GM21786 (cell line): ENCODE measurements at regions not wholly inside any gene's neighbourhood (a gene's known extent, or its start where the extent isn't known, plus 50 kb on each side); places are given as distances from the start of the nearest gene placed in this dataset.
"Not testable (repeated sequence)": the region's sequence is repeated elsewhere in the genome, so short reads cannot be mapped to it uniquely, and the experiment has no call there.

Experiments
- ATAC-seq: cut with Tn5 transposase; IDR thresholded peaks from one replicate; pipeline ENCODE4 v1.9.1; 2021; ENCODE audit not compliant: unreplicated experiment

DNA sequence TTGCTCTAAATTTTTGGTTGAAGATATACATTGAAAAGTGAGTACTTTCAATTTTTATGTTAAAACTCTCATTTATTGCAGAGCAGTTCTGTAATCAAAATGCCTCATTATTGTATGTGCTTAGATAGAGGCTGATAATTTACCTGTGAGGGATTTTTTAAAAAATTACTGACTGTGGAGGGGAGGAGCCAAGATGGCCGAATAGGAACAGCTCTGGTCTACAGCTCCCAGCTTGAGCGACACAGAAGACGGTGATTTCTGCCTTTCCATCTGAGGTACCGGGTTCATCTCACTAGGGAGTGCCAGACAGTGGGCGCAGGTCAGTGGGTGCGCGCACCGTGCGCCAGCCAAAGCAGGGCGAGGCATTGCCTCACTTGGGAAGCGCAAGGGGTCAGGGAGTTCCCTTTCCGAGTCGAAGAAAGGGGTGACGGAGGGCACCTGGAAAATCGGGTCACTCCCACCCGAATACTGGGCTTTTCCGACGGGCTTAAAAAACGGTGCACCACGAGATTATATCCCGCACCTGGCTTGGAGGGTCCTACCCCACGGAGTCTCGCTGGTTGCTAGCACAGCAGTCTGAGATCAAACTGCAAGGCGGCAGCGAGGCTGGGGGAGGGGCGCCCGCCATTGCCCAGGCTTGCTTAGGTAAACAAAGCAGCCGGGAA, 89.4 kb downstream of the DDX11 start:
- ATAC-seq = not testable (repeated sequence)

DNA sequence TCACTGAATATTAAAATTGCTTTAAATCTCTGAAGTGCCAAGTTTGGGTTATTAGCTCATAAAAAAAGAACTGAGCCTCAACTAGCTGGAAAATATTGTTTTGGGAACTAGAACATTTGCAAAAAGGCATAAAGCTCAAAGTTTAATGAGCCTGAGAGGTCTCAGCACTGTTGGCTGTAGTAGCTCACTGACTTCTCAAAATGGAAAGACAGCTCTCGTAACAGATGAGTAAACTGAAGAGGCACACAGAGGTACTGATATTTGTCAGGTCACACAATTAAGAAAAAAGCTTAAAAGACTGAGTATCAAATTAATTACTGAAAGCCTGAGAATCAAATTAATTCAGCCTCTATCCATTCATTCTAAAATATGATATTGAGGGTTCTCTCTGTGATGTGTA, 100.6 kb downstream of the DDX11 start:
- not testable (repeated sequence) for ATAC-seq

DNA sequence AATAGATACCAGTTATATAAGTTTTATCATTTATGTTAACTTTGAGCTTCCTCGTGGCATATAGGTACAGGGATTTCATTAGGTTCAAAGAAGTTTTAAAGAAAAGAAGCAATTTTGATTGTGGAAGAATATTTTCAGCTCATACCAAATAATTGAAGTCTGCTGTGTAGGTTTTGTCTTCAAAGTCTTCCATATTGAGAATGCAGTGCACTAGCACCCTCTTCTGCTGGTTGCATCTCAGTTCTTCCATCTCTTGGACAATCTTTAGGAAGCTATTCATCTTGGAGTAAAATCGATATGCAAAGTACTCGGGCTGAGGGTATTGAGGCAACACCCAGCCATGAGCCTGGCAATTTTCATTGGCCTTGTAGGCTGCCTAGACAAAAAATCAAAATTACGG, 103.9 kb downstream of the DDX11 start:
- not testable (repeated sequence) for ATAC-seq

DNA sequence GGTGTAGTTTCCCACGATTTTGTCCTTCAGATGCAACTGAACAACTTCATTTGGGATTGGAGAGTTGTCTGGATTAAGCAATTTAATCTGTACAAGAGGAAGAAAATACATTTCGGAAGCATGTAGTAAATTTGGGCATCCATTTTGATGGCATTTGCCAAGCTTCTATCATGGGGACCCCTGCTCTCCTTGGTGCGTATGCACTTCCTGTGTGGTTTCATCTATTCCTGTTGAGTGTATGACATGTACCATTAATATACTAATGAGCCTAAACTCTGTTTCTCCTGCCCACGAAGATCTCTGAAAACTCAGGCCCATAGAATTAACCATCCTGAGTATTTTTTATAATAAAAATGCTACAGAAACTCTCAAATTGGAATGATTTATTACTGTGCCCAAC, 105.2 kb downstream of the DDX11 start:
- ATAC-seq = not testable (repeated sequence)

DNA sequence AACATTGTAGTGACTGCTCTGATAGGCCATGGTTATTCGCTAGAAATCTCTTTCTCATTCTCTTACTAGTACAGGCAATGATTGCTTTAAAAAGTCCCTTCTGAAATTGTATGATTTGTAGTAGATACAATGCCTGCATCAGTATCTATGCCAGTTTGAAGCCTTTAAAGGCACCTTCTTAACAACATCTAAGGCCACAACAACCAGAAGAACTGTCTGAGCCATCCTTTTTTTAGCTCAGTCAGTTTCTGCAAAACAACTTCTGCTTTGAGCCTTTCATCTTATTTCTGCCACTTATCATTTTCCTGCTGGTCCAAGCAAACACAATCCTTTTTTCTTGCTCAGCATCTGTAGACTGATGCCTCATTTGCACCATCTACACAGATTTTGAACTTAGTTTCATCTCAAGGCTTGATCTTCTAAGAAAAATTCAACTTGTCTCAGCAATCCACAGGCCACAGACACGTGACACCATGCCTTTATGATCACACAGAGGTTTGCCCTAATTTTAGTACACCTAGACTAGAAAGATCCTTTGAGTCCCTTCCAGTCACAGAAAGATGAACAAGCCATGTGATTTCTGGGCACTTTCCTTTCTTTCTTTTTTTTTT, 106.1 kb downstream of the DDX11 start:
- ATAC-seq = not testable (repeated sequence)

DNA sequence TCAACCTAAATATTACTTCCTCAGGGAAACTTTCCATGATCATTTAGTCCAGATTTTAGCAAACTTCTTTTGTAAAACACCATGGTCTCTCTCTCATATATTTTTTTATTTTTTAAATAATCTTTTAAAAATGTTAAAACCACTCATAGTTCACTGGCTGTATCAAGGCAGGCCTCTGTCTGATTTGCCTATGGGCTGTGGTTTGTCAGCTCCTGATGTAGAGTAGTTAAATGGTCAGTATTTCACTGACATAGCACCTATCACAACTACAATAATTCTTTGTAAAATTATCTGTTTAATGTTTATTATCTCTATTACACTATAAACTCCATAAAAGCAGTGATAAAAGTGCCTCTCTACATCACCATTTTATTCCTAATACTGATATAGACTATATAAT, 108.9 kb downstream of the DDX11 start:
- not testable (repeated sequence) for ATAC-seq

DNA sequence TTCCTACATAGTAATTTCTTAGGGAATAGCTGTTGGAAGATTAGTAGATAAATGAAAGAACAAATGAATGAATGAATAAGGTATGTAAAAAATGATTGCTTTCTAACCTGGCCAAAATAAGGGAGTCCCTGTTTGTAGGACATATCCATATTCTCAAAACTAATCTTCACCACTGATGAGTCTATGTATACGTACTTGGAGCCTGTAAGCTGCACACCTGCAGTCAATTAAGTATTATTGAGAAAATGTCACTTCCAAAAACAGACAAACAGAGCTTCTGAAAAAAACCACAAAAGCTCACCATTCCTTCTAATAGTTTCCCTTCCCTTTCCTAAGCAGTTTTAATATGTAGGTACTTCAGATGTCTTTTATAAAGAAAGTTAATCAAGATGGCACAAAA, 109.4 kb downstream of the DDX11 start:
- ATAC-seq = not testable (repeated sequence)

DNA sequence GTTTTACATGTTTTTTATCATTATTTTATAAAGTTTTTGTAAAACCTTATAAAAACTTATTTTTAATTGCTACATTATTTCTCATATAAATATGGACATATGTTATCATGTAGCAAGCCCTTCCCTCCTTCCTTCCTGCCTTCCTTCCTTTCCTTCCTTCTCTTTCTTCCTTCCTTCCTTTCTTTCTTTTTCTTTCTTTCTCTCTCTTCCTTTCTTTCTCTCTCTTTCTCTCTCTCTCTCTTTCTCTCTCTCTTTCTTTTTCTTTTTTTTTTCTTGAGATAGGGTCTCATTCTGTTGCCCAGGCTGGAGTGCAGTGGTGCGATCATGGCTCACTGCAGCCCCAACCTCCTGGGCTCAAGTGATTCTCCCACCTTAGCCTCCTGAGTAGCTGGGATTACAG, 110.2 kb downstream of the DDX11 start:
- ATAC-seq = not testable (repeated sequence)

DNA sequence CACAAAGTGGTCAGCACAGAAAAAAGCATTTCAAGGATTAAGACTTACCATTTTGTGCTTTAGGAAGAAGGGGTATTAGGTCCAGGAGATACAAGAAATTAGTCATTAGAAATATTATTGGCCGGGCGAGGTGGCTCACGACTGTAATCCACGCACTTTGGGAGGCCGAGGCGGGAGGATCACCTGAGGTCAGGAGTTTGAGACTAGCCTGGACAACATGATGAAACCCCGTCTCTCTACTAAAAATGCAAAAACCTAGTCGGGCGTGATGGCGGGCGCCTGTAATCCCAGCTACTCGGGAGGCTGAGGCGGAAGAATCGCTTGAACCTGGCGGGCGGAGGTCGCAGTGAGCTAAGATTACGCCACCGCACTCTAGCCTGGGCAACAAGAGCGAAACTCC, 111.0 kb downstream of the DDX11 start:
- not testable (repeated sequence) for ATAC-seq

DNA sequence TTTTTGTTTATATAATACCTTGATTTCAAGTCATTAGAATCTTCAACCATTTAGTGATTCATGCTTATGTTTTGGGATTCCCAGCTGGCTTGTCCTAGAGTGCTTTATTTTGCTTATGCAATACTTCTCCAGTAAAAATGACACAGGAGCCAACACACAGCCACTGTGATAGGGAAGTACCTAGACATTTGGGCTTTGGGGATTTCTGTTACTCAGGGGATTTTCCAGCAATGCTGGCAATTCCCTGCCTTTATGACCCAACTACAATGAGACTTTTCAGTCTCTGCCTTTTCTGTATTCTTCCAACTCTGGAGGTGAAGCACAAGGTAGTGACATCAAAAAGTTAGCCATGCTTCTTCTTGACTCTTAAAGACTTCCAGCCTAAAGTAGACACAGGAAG, 119.0 kb downstream of the DDX11 start:
- not testable (repeated sequence) for ATAC-seq

DNA sequence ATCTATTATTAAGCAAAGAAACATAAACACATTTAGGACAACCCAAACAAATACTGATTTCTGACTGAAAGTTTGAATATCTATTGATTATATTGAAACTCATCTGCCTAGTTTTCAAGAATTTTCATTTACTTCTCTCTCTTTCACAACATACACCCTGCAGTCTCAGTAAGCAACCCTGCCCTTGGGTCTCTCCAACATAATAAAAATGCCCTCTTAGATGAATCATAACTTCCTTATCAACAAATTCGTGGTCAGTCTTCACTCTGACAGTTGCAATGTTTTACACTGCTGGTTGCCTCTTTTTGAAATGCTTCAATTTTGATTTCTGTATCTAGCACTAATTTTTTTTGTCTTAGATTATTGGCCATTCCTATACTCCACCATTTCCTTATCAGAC, 122.0 kb downstream of the DDX11 start:
- not testable (repeated sequence) for ATAC-seq

DNA sequence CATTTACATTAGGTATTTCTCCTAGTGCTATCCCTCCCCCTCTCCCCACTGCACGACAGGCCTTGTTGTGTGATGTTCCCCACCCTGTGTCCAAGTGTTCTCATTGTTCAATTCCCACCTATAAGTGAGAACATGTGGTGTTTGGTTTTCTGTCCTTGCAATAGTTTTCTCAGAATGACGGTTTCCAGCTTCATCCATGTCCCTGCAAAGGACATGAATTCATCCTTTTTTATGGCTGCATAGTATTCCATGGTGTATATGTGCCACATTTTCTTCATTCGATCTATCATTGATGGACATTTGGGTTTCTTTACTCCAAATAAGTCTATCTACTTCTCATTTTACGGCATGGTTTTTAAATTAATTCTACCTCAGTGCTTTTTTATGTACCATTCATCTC, 125.8 kb downstream of the DDX11 start:
- not testable (repeated sequence) for ATAC-seq

DNA sequence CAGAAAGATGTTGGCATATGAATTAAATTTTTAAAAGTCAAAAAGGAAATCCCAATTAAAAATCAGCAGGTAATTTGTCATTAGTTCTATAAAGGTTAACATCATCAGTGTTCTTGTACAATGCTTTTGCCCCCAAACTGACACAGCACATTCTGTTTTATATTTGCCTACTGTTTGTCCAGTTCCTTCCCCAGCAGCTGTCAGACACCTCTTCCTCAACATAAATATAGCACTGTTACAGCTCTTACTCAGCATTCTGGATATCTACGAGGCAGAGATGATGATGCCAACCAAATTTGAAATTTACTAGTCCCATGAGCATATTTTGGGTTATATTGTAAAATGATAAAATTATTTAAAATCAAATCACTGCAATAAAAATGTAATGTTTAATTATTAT, 124.6 kb downstream of the SINHCAF start:
- ATAC-seq = no peak

DNA sequence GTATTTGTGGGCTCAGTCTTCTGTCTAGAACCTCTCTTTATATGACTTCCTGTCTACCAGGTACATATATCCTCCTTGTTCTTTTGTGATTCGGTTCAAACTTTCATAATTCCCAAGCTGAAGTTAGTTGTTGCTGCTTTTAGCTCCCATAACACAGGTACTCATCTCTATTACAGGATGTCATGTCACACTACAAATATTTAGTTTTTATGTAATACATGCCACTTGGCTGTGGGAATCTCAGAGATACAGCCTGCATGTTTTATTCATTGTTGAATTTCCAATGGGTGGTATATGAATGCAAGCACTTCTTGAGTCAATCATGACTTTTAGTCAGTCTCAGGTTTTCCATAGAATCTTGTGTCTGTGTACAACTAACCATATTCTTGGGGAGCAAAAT, 122.7 kb downstream of the SINHCAF start:
- no peak for ATAC-seq

DNA sequence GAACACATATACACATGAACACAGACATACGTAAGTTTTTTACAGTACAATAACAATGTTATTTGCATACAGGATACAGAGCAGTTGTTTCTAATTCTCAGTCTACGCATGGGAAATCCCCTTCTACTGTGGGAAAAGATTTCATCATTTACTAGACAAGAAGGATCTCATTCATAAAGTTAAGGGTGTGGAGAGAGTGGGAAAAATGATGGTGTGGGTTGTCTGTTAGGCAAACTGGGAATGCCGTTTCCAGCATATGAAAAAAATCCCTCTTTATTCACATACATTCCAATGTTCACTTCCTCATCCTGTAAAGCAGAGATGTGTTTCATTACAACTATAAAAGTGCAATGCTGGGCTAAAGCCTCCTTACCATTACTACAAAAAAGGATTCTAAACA, 120.9 kb downstream of the SINHCAF start:
- peak; percentile 96 for ATAC-seq

DNA sequence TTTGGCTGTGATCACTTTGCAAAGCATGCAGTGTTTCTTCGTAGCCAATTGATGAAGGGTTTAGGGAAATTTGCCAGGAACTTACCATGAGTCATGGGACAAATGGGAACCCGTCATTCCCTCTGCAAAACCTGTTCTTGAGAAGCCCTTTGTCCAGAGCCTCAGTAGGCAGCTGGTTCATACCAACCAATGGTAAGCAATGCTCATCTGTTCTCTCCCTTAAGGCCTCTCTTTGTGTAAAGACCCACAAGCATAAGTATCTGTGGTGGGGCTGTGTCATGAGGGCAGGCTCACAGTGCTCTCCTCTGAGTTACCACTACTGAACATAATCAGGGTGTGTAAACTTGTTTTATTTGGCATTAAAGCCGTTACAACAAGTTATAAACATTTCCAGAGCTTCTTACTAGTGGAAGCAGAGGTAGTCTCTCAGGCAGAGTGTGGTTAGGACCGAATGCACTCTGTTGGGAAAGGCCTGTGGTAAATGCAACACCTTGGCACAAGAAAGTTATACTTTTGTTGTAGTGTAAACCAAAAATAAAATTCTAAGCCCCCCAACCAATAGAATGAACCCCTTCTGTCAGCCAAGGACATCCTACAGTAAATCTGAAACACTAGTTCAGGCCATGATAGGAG, 119.8 kb downstream of the SINHCAF start:
- ATAC-seq = no peak

DNA sequence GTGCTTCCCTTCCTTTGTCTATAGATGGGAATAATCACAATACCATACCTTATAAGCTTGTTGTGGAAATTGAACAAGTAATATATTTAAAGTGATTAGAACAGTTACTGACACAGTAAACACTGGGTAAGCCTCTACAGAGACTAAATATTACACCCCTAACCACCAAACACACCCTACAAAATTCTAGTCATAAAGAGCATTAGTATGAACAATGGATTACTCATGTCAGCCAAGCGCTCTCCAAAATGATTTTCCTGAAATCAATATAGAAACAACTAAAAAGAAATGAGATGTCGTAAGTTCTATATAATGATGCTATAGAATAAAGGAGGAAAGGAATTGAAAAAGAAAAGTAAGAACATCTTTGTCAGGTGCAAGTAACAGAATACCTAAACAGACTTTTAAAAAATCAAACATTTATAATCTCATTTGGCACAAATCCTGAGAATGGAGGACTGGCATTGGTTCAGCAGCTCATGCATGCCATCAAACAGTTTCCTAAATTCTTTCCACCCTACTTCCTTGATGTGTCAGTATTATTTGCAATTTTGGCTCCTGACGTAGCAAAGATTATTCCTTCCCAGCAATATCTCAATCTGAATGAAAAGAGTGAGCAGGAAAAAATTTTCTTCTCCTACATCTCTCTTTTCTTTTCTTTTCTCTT, 118.0 kb downstream of the SINHCAF start:
- ATAC-seq = no peak

DNA sequence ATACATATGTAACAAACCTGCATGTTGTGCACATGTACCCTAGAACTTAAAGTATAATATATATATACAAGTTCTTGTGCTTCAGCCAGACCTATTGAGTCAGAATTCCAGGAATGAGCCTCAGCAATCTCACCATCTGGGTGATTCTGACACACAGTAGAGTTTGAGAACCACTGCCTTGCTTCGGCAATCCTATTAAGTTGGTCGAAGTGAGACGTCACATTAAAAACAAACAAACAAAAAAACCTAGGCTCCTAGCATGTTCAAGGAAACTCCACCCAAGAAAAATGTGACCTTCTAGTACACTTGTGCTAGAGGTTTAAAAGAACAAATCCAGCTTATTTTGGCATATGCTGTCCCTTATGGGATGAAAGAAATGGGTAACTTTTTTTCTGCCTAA, 115.8 kb downstream of the SINHCAF start:
- ATAC-seq = no peak

DNA sequence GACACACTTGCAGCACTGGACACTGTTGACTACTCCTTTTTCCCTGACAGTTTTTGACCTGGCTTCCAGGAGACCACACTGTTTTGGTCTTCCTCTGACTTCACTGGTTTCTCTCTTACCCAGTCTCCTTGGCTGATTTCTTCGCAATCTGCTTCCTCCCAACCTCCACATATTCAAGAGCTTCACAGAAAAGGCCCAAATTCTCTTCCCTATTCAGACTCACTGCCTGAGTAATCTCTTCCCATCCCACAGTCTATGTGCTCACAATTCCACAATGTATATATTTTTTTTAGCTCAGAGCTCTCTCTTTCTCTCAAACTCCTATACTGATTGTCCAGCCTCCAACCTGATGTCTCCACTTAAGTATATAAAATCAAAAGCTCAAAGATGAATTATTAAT, 115.4 kb downstream of the SINHCAF start:
- no peak for ATAC-seq

DNA sequence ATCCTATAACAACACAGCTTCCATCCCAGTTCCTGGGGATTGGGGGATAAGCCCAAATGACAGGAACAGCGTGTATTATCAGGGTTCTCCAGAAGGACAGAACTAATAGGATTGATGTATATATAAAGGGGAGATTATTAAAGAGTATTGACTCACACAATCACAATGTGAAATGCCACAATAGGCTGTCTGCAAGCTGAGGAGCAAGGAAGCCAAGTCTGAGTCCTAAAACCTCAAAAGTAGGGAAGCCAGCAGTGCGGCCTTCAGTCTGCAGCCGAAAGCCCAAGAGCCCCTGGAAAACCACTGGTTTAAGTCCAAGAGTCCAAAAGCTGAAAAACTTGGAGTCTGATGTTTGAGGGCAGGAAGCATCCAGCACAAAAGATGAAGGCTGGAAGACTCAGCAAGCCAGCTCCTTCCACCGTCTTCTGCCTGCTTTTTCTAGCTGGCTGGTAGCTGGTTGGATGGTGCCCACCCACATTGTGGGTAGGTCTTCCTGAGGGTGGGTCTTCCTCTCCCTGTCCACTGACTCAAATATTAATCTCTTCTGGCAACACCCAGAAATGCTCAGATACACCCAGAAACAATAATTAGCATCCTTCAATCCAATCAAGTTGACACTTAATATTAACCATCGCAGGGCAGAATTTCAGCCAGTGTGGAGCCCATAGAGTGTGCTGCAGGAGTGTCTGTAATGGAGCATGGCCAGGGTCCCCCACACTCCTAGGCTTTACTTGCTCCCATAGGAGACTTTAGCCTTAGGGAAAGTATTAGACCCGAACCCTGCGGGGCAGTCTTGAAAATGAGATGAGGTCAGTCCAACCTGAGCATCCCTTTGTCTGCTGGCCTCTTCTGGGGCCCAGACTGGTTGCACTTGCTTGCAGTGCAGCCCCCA, 111.1 kb downstream of the SINHCAF start:
- ATAC-seq = no peak
